Heart right ventricle (tissue), 16 donors: ENCODE measurements at regions not wholly inside any gene's neighbourhood (a gene's known extent, or its start where the extent isn't known, plus 50 kb on each side); places are given as distances from the start of the nearest gene placed in this dataset.
"Not testable (repeated sequence)": the region's sequence is repeated elsewhere in the genome, so short reads cannot be mapped to it uniquely, and the experiment has no call there.

Experiments
- ATAC-seq, 8 donors: fragments of 200-7000 bp; cut with Tn5 transposase; one replicate each; pipeline ENCODE4 v1.9.1; 2020; ENCODE audit warnings: mild to moderate bottlenecking in 8 of 8, moderate library complexity in 8 of 8, moderate number of reproducible peaks in 1 of 8
- DNase-seq, 2 donors: peaks; one replicate each; pipeline ENCODE4 v3.0.0-alpha.2; 2020
- H3K27ac ChIP-seq, 10 donors: fragments of 200-600 bp; sonication (generic) in 2 of 10; one replicate each; pipeline versions ENCODE4 v1.5.0 to v1.8.0; 2020 to 2022; ENCODE audit warnings: mild to moderate bottlenecking in 3 of 10
- H3K27me3 ChIP-seq, 7 donors: fragments of 200-600 bp; one replicate each; pipeline ENCODE4 v1.8.0; 2021 to 2022; ENCODE audit warnings: mild to moderate bottlenecking in 2 of 7
- H3K36me3 ChIP-seq, 9 donors: fragments of 200-600 bp; sonication (generic) in 1 of 9; one replicate each; pipeline versions ENCODE4 v1.5.0 to v1.8.0; 2020 to 2022; ENCODE audit warnings: mild to moderate bottlenecking in 2 of 9
- H3K4me1 ChIP-seq, 9 donors: fragments of 200-600 bp; sonication (generic) in 1 of 9; one replicate each; pipeline versions ENCODE4 v1.5.0 to v1.8.0; 2020 to 2022; ENCODE audit warnings: mild to moderate bottlenecking in 4 of 9
- H3K4me3 ChIP-seq, 10 donors: fragments of 200-600 bp; sonication (generic) in 2 of 10; one replicate each; pipeline versions ENCODE4 v1.5.0 to v1.8.0; 2020 to 2022; ENCODE audit warnings: mild to moderate bottlenecking in 7 of 10, moderate library complexity in 2 of 10
- H3K9me3 ChIP-seq, 11 donors: fragments of 200-600 bp in 10 of 11; sonication (generic) in 2 of 11; one replicate each; pipeline versions ENCODE4 v1.5.0 to v1.8.0; 2013 to 2022; ENCODE audit warnings: mild to moderate bottlenecking in 2 of 11, control low read depth in 1 of 11, moderate library complexity in 1 of 11
- WGBS, 2 donors: extraction: QIAGEN DNeasy Blood & Tissue Kit; methylation state at CpG; one replicate each; pipeline ENCODE4 v1.1.7; 2013; ENCODE audit warnings: inconsistent platforms in 1 of 2; 5-methylcytosine and 5-hydroxymethylcytosine counted together
- intact Hi-C, 10 donors: fragments of 100-400 bp; cut with DNase I; formaldehyde crosslinking; loops; one replicate each; pipeline versions ENCODE4 v1.11.1 to v1.14.2; 2022
- TF ChIP-seq, protein P1 (sequence below), 9 donors: fragments of 200-600 bp; sonication (generic) in 2 of 9; IDR thresholded peaks; one replicate each; pipeline versions ENCODE4 v1.5.0 to v1.8.0; 2021 to 2022; ENCODE audit warnings: antibody characterized with exemption in 9 of 9, mild to moderate bottlenecking in 5 of 9, moderate library complexity in 1 of 9
- donor health status: Arrhythmogenic right ventricular cardiomyopathy.
- donor health status: ischemic (EF 13 %, LVEDD 7.1; RV severe dilation, severe dysfunction).
- donor health status: healthy with polysubstance abuse.
- donor health status: DM: no; HTN: yes; CAD: no.
- donor health status: DM: no; HTN: no; CAD: no.
- donor health status: ischemic (EF 25% LVEDD 6.9; RV normal size, moderate dysfunction).
- donor health status: ischemic (EF 25% LVEDD 5.7; RV mildly dilated, moderate dysfunction).
- donor health status: healthy.
- donor health status: DM: yes; HTN: yes; CAD: no.
- donor health status: Ischemic cardiomyopathy.
- donor health status: ischemic (EF 35%, LVEDD 5.7; RV mildly dilated, moderate dysfunction).
- donor health status: nonischemic (EF 11% LVEDD 7.7; RV severe dilation, severe dysfunction).
- donor health status: DM: yes; HTN: yes; CAD: no.
- donor health status: PGD.
- donor health status: ischemic (EF 29% LVEDD 5.4; RV normal size, mild dysfunction).
- donor health status: nonischemic (EF 23%, LVEDD 6.1; RV moderate dilation, normal function).

DNA sequence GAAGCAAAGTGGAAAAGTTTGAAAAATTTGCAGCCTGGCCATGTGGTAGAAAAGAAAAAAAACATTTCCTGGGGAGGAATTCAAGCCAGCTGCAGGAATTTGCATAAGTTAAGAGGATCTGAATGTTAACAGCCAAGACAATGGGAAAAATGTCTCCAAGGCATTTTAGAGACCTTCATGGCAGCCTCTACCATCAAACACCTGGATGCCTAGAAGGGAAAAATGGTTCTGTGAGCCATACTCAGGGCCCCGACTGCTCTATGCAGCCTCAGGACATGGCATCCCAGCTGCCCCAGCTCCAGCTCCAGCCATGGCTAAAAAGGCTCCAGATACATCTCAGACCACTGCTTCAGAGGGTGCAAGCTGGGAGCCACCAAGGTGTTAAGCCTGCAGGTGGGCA is 149.1 kb upstream of the SOX6 start:
- Histone ChIP-seq H3K4me3 (no peak overlapping the region), H3K27me3 (no peaks in the 10 kb centered on the region), H3K27ac (no peak overlapping the region), H3K4me1 (no peaks in the 10 kb centered on the region), H3K9me3 (peaks cover 0 to 67% (median 16%) of the 10 kb centered on the region in 11 donors), H3K36me3 (no peaks in the 10 kb centered on the region)
- TF ChIP-seq, protein P1, sequence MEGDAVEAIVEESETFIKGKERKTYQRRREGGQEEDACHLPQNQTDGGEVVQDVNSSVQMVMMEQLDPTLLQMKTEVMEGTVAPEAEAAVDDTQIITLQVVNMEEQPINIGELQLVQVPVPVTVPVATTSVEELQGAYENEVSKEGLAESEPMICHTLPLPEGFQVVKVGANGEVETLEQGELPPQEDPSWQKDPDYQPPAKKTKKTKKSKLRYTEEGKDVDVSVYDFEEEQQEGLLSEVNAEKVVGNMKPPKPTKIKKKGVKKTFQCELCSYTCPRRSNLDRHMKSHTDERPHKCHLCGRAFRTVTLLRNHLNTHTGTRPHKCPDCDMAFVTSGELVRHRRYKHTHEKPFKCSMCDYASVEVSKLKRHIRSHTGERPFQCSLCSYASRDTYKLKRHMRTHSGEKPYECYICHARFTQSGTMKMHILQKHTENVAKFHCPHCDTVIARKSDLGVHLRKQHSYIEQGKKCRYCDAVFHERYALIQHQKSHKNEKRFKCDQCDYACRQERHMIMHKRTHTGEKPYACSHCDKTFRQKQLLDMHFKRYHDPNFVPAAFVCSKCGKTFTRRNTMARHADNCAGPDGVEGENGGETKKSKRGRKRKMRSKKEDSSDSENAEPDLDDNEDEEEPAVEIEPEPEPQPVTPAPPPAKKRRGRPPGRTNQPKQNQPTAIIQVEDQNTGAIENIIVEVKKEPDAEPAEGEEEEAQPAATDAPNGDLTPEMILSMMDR (IDR thresholded peaks at IDR 0.05) = no peak
- intact Hi-C loops = no loop called here
- DNase-seq (no peak), ATAC-seq (no peak)
- WGBS, 2 donors = 95% methylated on average over 1 of the region's 1 CpG

DNA sequence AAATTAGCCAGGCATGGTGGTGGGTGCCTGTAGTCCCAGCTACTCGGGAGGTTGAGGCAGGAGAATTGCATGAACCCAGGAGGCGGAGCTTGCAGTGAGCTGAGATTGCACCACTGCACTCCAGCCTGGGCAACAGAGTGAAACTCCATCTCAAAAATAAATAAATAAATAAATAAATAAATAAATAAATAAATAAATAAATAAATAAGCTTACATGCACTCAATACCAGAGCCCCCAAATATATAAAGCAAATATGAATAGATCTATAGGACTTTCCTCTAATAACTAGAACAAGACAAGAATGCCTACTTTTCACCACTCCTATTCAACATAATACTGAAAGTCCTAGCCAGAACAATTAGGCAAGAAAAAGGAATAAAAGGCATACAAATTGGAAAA is 147.5 kb upstream of the SOX6 start:
- H3K4me1 ChIP-seq, H3K4me3 ChIP-seq, ATAC-seq, H3K36me3 ChIP-seq, H3K27me3 ChIP-seq, DNase-seq, H3K27ac ChIP-seq, intact Hi-C loops: not testable (repeated sequence)
- H3K9me3 ChIP-seq = peaks cover 0 to 73% (median 16%) of the 10 kb centered on the region in 11 donors
- WGBS, 2 donors = 79 to 96% methylated on average over 2 of the region's 2 CpGs

DNA sequence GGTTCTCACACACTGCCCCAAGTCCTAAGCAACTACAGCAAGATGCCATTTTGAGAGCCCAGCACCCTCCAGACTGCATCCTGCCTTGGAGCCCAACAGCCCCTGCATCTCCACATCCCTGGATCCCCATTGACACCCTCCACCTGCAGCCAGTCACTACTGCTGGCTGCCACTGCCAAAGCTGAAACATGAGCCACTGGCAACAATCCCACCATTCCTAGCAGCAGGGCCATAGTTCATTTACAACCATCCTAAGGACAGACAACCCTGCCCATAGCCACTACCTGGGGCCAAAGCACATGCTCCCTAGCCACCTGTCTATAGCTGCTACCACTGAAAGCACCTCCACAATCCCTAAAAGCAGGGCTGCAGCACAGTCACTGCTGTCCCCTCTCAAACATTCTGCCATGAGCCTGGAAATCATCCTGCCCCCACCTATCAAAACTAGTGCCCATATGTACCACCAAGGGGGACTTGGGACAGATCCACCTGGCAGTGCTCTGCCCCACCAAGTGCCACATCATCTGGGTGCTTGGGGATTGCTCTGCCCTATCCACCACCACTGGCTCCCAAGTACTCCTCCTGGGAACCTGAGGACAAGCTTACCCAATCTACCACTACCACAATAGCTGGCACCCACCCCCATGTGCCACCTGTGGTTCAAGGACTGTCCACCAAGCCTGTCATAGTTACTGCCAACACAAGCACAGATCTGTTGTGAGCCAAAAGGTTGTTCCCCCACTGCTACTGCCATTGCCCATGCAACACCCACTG is 138.8 kb upstream of the SOX6 start:
- Histone ChIP-seq H3K9me3 (peaks cover 0 to 5% (median 0%) of the 10 kb centered on the region in 11 donors), H3K27ac (no peak overlapping the region), H3K27me3 (no peaks in the 10 kb centered on the region), H3K36me3 (no peaks in the 10 kb centered on the region), H3K4me3 (no peak overlapping the region), H3K4me1 (peaks cover 0 to 9% (median 0%) of the 10 kb centered on the region in 9 donors)
- intact Hi-C loops = no loop called here
- TF ChIP-seq, protein P1 (IDR thresholded peaks at IDR 0.05) = no peak
- ATAC-seq (peak in 6 of 8 donors; percentile 9 to 44 (median 24)), DNase-seq (no peak)

DNA sequence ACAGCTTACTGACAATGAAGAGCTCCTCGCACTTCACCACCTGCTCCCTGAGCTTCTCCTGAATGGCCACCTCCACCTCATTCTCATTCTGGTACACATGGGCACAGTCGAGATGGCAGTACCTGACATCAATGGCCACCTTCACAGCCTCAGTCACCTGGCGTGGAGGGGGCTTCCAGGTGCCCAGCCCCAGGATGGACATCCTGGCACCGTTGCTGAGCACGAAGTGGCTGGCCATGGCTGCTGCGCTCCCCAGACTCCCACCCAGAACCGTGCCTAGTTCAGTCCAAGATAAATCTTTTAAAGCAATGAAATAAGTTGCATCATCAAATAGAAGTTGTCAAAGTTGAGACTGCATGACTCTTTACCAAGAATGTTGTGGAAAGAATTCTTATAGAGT is 128.1 kb upstream of the SOX6 start:
- Histone ChIP-seq H3K27ac (no peak overlapping the region), H3K9me3 (no peaks in the 10 kb centered on the region), H3K4me1 (peaks cover 0 to 28% (median 10%) of the 10 kb centered on the region in 9 donors), H3K4me3 (no peak overlapping the region), H3K27me3 (no peaks in the 10 kb centered on the region), H3K36me3 (no peaks in the 10 kb centered on the region)
- TF ChIP-seq, protein P1 (IDR thresholded peaks at IDR 0.05) = no peak
- WGBS, 2 donors = 96 to 98% methylated on average over 7 of the region's 7 CpGs
- ATAC-seq = peak in 1 of 8 donors; percentile 28
- DNase-seq = no peak
- intact Hi-C loops = no loop called here

DNA sequence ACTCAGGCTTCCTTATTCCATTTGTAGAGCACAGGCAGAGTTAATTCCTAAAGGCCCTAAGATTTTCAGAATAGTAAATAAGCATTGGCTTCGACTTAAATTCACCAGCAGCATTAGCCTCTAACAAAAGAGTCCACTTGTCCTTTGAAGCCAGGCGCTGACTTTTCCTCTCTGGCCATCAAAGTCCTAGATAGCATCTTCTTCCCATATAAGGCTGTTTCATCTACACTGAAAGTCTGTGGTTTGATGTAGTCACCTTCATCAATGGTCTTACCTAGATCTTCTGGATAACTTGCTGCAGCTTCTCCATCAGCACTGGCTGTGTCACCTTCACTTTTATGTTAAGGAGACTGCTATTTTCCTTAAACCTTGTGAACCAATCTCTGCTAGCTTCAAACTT is 118.3 kb upstream of the SOX6 start:
- no peak for DNase-seq
- Histone ChIP-seq H3K36me3 (peaks cover 0 to 9% (median 0%) of the 10 kb centered on the region in 9 donors), H3K9me3 (no peaks in the 10 kb centered on the region), H3K27ac (no peak overlapping the region), H3K4me1 (peaks cover 0 to 49% (median 31%) of the 10 kb centered on the region in 9 donors), H3K27me3 (no peaks in the 10 kb centered on the region), H3K4me3 (no peak overlapping the region)
- intact Hi-C loops = no loop called here
- TF ChIP-seq, protein P1 (IDR thresholded peaks at IDR 0.05) = no peak
- ATAC-seq = no peak
- 92 to 95% methylated on average over 2 of the region's 2 CpGs for WGBS, 2 donors
